HCT116 (cell line): ENCODE measurements at regions not wholly inside any gene's neighbourhood (a gene's known extent, or its start where the extent isn't known, plus 50 kb on each side); places are given as distances from the start of the nearest gene placed in this dataset.

Experiments used
- ATAC-seq: fragments of 200-7000 bp; cut with Tn5 transposase; 2 replicates; pipeline ENCODE4 v1.9.1; 2020; ENCODE audit warnings: mild to moderate bottlenecking, moderate library complexity
- BruUV-seq: library from RNA; stranded (reverse); fragments of 400-500 nt; replicated peaks from 2 replicates; lab custom pipeline; 2021; lab: Mats Ljungman, UMichigan
- CTCF ChIA-PET: fragments of 300-600 bp; sonication (Branson Sonifier 250); formaldehyde crosslinking; loops from one replicate; lab custom pipeline; 2021; ENCODE audit warnings: antibody characterized with exemption; lab: Charles Lee
- POLR2A ChIA-PET: fragments of 300-600, 350-600 bp; sonication (Branson Sonifier 250); formaldehyde crosslinking; loops from one replicate; lab custom pipeline; 2021; ENCODE audit warnings: antibody characterized with exemption; lab: Charles Lee
- RAD21 ChIA-PET, 2 experiments: fragments of 300-600 bp; sonication (Branson Sonifier 250); formaldehyde crosslinking; loops; one replicate each; lab custom pipeline; 2023; ENCODE audit warnings: low total read pairs in 2 of 2; ENCODE audit not compliant: uncharacterized antibody in 2 of 2, unreplicated experiment in 2 of 2, low non-redundant PET in 1 of 2; lab: Charles Lee
- DNase-seq: peaks from one replicate; pipeline ENCODE4 v3.0.0-alpha.2; 2010; ENCODE audit warnings: low read depth, low spot score
- H2AFZ ChIP-seq: fragments of 200-600 bp; shearing (Covaris generic), sonication (generic); 2 replicates; pipeline ENCODE4 v1.6.1; 2017; ENCODE audit warnings: low read depth, mixed run types, mixed read lengths, antibody characterized with exemption, low read length; ENCODE audit not compliant: poor library complexity, severe bottlenecking
- H3K27ac ChIP-seq: 2 replicates; pipeline ENCODE4 v1.5.1; 2012; ENCODE audit warnings: low read depth, low read length
- H3K27me3 ChIP-seq: fragments of 200-600 bp; sonication (generic); 2 replicates; pipeline ENCODE4 v1.6.1; 2016; ENCODE audit warnings: mixed run types, low read length, mixed read lengths; ENCODE audit not compliant: insufficient read depth
- H3K36me3 ChIP-seq, 2 experiments: fragments of 200-500 bp in 1 of 2; fragments of 200-600 bp in 1 of 2; sonication (Bioruptor generic) in 1 of 2; sonication (generic) in 1 of 2; 2 replicates each; pipeline versions ENCODE4 v1.5.1 to v1.6.1; 2014 to 2016; ENCODE audit warnings: low read length in 2 of 2, inconsistent platforms in 1 of 2, mixed read lengths in 1 of 2, mixed run types in 1 of 2; ENCODE audit not compliant: insufficient read depth in 2 of 2, control insufficient read depth in 1 of 2
- H3K4me1 ChIP-seq, 2 experiments: fragments of 200-600 bp in 1 of 2; sonication (generic) in 1 of 2; 2 replicates each; pipeline versions ENCODE4 v1.5.1 to v1.6.1; 2012 to 2017; ENCODE audit warnings: low read length in 2 of 2, inconsistent platforms in 1 of 2, mild to moderate bottlenecking in 1 of 2, mixed read lengths in 1 of 2, mixed run types in 1 of 2, moderate library complexity in 1 of 2; ENCODE audit not compliant: insufficient read depth in 2 of 2, control insufficient read depth in 1 of 2
- H3K4me2 ChIP-seq: fragments of 200-600 bp; sonication (generic); 2 replicates; pipeline ENCODE4 v1.6.1; 2017; ENCODE audit warnings: mixed run types, low read length, mixed read lengths
- H3K4me3 ChIP-seq, 2 experiments: fragments of 200-600 bp in 1 of 2; sonication (generic) in 1 of 2; replicated peaks in 1 of 2; 2 replicates each; pipeline ENCODE4 v1.5.1; 2011 to 2016; ENCODE audit warnings: low read length in 2 of 2, control low read depth in 1 of 2, low read depth in 1 of 2, mild to moderate bottlenecking in 1 of 2, mixed read lengths in 1 of 2, mixed run types in 1 of 2
- H3K79me2 ChIP-seq: fragments of 200-600 bp; sonication (generic); 2 replicates; pipeline ENCODE4 v1.6.1; 2017; ENCODE audit warnings: mild to moderate bottlenecking, mixed run types, low read length, moderate library complexity, mixed read lengths; ENCODE audit not compliant: insufficient read depth
- H3K9ac ChIP-seq: fragments of 200-600 bp; sonication (generic); 2 replicates; pipeline ENCODE4 v1.6.1; 2016; ENCODE audit warnings: low read length, mixed read lengths
- H3K9me2 ChIP-seq: fragments of 200-600 bp; sonication (generic), shearing (Covaris generic); 2 replicates; pipeline ENCODE4 v1.6.1; 2017; ENCODE audit warnings: mixed run types, mild to moderate bottlenecking, moderate library complexity; ENCODE audit not compliant: insufficient read depth
- H3K9me3 ChIP-seq, 2 experiments: fragments of 200-500 bp in 1 of 2; fragments of 200-600 bp in 1 of 2; sonication (Bioruptor generic) in 1 of 2; sonication (generic) in 1 of 2; 2 replicates each; pipeline ENCODE4 v1.6.1; 2014 to 2017; ENCODE audit warnings: low read length in 2 of 2, mixed read lengths in 2 of 2, inconsistent platforms in 1 of 2, low read depth in 1 of 2, mild to moderate bottlenecking in 1 of 2, mixed run types in 1 of 2, moderate library complexity in 1 of 2; ENCODE audit not compliant: control insufficient read depth in 1 of 2, insufficient read depth in 1 of 2
- H4K20me1 ChIP-seq: fragments of 200-600 bp; sonication (generic), shearing (Covaris generic); 2 replicates; pipeline ENCODE4 v1.6.1; 2017; ENCODE audit warnings: mixed run types, mild to moderate bottlenecking, moderate library complexity; ENCODE audit not compliant: insufficient read depth
- CBX3 ChIP-seq: IDR thresholded peaks from 2 replicates; pipeline ENCODE4 v1.6.1; 2012; ENCODE audit warnings: low read depth
- CEBPB ChIP-seq: IDR thresholded peaks from 2 replicates; pipeline ENCODE4 v1.6.1; 2012; ENCODE audit warnings: low read depth
- EGR1 ChIP-seq: IDR thresholded peaks from 2 replicates; pipeline ENCODE4 v1.6.1; 2012; ENCODE audit warnings: low read depth
- ELF1 ChIP-seq: IDR thresholded peaks from 2 replicates; pipeline ENCODE4 v1.6.1; 2012; ENCODE audit warnings: low read depth, borderline replicate concordance
- EZH2 ChIP-seq: fragments of 200-600 bp; sonication (generic); IDR thresholded peaks from 2 replicates; pipeline ENCODE4 v1.6.1; 2017; ENCODE audit warnings: antibody characterized with exemption, mixed run types
- POLR2A ChIP-seq: IDR thresholded peaks from 2 replicates; pipeline ENCODE4 v1.7.0; 2011; ENCODE audit warnings: borderline replicate concordance; ENCODE audit not compliant: insufficient read depth, insufficient read length; ENCODE audit errors: extremely low read depth
- POLR2AphosphoS5 ChIP-seq: IDR thresholded peaks from 2 replicates; pipeline ENCODE4 v1.6.1; 2011; ENCODE audit warnings: mild to moderate bottlenecking, low read depth, low read length, moderate library complexity
- RAD21 ChIP-seq: IDR thresholded peaks from 2 replicates; pipeline ENCODE4 v1.6.1; 2012; ENCODE audit warnings: low read depth, mild to moderate bottlenecking
- SIN3A ChIP-seq: IDR thresholded peaks from 2 replicates; pipeline ENCODE4 v1.6.1; 2012; ENCODE audit warnings: low read depth
- SRF ChIP-seq: IDR thresholded peaks from 2 replicates; pipeline ENCODE4 v1.6.1; 2012; ENCODE audit warnings: low read depth
- TCF7L2 ChIP-seq: IDR thresholded peaks from 2 replicates; pipeline ENCODE4 v1.7.0; 2011; ENCODE audit warnings: borderline replicate concordance, inconsistent platforms; ENCODE audit not compliant: insufficient read depth, insufficient read length; ENCODE audit errors: extremely low read depth
- YY1 ChIP-seq: IDR thresholded peaks from 2 replicates; pipeline ENCODE4 v1.6.1; 2011; ENCODE audit warnings: low read length, low read depth, moderate library complexity, mild to moderate bottlenecking; ENCODE audit not compliant: insufficient replicate concordance; ENCODE audit errors: extremely low read depth
- ZFX ChIP-seq: fragments of 450-650 bp; IDR thresholded peaks from 2 replicates; pipeline ENCODE4 v1.6.1; 2017
- ZNF274 ChIP-seq: fragments of 200-500 bp; sonication (Bioruptor generic); IDR thresholded peaks from 2 replicates; pipeline ENCODE4 v1.6.1; 2014; ENCODE audit warnings: mild to moderate bottlenecking, low read depth, low read length, inconsistent platforms
- intact Hi-C: fragments of 100-400 bp; cut with micrococcal nuclease; formaldehyde crosslinking; loops from 2 replicates; pipeline ENCODE4 v1.10.0; 2022
- TF ChIP-seq, protein P1 (sequence below): IDR thresholded peaks from 2 replicates; pipeline ENCODE4 v1.6.1; 2012; ENCODE audit warnings: low read depth
- TF ChIP-seq, protein P2 (sequence below): IDR thresholded peaks from 2 replicates; pipeline ENCODE4 v1.6.1; 2012
- TF ChIP-seq, protein P3 (sequence below), 3 experiments: fragments of 200-600 bp in 1 of 3; sonication (generic) in 1 of 3; IDR thresholded peaks in 2 of 3; conservative IDR thresholded peaks in 1 of 3; 2 replicates each; pipeline ENCODE4 v1.5.1; 2012 to 2017; ENCODE audit warnings: low read depth in 2 of 3, low read length in 2 of 3, antibody characterized with exemption in 1 of 3, borderline replicate concordance in 1 of 3, control low read depth in 1 of 3, mild to moderate bottlenecking in 1 of 3, mixed read lengths in 1 of 3, mixed run types in 1 of 3, moderate library complexity in 1 of 3; ENCODE audit not compliant: insufficient read depth in 1 of 3
- TF ChIP-seq, protein P4 (sequence below): IDR thresholded peaks from 2 replicates; pipeline ENCODE4 v1.6.1; 2011; ENCODE audit warnings: mild to moderate bottlenecking, low read length, moderate library complexity; ENCODE audit not compliant: insufficient replicate concordance; ENCODE audit errors: extremely low read depth
- TF ChIP-seq, protein P5 (sequence below): IDR thresholded peaks from 2 replicates; pipeline ENCODE4 v1.6.1; 2012

DNA sequence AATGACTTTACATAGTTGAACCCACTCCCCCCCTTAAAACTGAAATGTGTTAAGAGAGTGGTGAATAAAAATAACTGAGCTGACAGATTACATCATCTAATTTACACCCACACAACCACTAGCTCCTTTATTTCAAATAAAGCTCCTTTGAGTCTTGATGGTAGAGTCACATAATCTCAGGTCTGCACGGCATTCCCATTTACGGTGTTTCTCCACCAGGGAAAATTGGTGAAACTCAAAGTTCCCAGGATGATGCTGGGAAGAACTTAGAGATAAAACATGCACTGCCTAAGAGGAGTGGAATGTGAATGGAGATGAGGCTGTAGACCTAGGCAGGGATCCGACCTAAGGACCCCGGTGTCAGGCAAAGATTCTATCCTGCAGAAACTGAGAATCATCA, 727.8 kb upstream of the ADAMTS5 start:
- DNase-seq: no peak
- BruUV-seq: no TSS peak

More for the DNA sequence above, 727.8 kb upstream of the ADAMTS5 start:
- H3K27me3 ChIP-seq: no peaks in the 10 kb centered on the region
- H3K9me3 ChIP-seq: peaks cover 3 to 48% of the 10 kb centered on the region in 2 experiments; a peak in 2 of 4 replicates
- H3K27ac ChIP-seq: no peak overlapping the region
- H4K20me1 ChIP-seq: no peaks in the 10 kb centered on the region
- H3K79me2 ChIP-seq: no peaks in the 10 kb centered on the region
- no peak for ATAC-seq
- H2AFZ ChIP-seq: no peak overlapping the region
- no peak overlapping the region for H3K4me2 ChIP-seq
- ChIA-PET CTCF (no interaction called here), RAD21 (no interaction called here), POLR2A (no interaction called here)
- TF ChIP-seq ZNF274: no peak
- no peak for TF ChIP-seq ZFX
- TF ChIP-seq EZH2: no peak
- TF ChIP-seq, protein P1, sequence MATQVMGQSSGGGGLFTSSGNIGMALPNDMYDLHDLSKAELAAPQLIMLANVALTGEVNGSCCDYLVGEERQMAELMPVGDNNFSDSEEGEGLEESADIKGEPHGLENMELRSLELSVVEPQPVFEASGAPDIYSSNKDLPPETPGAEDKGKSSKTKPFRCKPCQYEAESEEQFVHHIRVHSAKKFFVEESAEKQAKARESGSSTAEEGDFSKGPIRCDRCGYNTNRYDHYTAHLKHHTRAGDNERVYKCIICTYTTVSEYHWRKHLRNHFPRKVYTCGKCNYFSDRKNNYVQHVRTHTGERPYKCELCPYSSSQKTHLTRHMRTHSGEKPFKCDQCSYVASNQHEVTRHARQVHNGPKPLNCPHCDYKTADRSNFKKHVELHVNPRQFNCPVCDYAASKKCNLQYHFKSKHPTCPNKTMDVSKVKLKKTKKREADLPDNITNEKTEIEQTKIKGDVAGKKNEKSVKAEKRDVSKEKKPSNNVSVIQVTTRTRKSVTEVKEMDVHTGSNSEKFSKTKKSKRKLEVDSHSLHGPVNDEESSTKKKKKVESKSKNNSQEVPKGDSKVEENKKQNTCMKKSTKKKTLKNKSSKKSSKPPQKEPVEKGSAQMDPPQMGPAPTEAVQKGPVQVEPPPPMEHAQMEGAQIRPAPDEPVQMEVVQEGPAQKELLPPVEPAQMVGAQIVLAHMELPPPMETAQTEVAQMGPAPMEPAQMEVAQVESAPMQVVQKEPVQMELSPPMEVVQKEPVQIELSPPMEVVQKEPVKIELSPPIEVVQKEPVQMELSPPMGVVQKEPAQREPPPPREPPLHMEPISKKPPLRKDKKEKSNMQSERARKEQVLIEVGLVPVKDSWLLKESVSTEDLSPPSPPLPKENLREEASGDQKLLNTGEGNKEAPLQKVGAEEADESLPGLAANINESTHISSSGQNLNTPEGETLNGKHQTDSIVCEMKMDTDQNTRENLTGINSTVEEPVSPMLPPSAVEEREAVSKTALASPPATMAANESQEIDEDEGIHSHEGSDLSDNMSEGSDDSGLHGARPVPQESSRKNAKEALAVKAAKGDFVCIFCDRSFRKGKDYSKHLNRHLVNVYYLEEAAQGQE: no peak
- no peak for TF ChIP-seq TCF7L2
- TF ChIP-seq, protein P2, sequence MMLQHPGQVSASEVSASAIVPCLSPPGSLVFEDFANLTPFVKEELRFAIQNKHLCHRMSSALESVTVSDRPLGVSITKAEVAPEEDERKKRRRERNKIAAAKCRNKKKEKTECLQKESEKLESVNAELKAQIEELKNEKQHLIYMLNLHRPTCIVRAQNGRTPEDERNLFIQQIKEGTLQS: no peak
- TF ChIP-seq, protein P3, sequence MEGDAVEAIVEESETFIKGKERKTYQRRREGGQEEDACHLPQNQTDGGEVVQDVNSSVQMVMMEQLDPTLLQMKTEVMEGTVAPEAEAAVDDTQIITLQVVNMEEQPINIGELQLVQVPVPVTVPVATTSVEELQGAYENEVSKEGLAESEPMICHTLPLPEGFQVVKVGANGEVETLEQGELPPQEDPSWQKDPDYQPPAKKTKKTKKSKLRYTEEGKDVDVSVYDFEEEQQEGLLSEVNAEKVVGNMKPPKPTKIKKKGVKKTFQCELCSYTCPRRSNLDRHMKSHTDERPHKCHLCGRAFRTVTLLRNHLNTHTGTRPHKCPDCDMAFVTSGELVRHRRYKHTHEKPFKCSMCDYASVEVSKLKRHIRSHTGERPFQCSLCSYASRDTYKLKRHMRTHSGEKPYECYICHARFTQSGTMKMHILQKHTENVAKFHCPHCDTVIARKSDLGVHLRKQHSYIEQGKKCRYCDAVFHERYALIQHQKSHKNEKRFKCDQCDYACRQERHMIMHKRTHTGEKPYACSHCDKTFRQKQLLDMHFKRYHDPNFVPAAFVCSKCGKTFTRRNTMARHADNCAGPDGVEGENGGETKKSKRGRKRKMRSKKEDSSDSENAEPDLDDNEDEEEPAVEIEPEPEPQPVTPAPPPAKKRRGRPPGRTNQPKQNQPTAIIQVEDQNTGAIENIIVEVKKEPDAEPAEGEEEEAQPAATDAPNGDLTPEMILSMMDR (IDR thresholded peaks at IDR 0.05 in 2 of 3, conservative IDR thresholded peaks at IDR 0.05 in 1 of 3; ENCODE audit: borderline replicate concordance in 1 of 3, insufficient read depth in 1 of 3, low read depth in 2 of 3, low read length in 2 of 3): no peak
- no peak for TF ChIP-seq CBX3
- TF ChIP-seq, protein P4, sequence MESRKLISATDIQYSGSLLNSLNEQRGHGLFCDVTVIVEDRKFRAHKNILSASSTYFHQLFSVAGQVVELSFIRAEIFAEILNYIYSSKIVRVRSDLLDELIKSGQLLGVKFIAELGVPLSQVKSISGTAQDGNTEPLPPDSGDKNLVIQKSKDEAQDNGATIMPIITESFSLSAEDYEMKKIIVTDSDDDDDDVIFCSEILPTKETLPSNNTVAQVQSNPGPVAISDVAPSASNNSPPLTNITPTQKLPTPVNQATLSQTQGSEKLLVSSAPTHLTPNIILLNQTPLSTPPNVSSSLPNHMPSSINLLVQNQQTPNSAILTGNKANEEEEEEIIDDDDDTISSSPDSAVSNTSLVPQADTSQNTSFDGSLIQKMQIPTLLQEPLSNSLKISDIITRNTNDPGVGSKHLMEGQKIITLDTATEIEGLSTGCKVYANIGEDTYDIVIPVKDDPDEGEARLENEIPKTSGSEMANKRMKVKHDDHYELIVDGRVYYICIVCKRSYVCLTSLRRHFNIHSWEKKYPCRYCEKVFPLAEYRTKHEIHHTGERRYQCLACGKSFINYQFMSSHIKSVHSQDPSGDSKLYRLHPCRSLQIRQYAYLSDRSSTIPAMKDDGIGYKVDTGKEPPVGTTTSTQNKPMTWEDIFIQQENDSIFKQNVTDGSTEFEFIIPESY: no peak
- no peak for TF ChIP-seq EGR1
- no peak for TF ChIP-seq POLR2AphosphoS5
- TF ChIP-seq SIN3A: no peak
- no peak for TF ChIP-seq CEBPB
- no peak for TF ChIP-seq POLR2A
- TF ChIP-seq, protein P5, sequence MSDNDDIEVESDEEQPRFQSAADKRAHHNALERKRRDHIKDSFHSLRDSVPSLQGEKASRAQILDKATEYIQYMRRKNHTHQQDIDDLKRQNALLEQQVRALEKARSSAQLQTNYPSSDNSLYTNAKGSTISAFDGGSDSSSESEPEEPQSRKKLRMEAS: no peak
- TF ChIP-seq SRF: no peak
- no peak for TF ChIP-seq ELF1
- no peak for TF ChIP-seq RAD21
- no peak for TF ChIP-seq YY1
- intact Hi-C loops: no loop called here
- H3K9ac ChIP-seq: no peak overlapping the region
- H3K4me1 ChIP-seq: no peaks in the 10 kb centered on the region
- H3K9me2 ChIP-seq: no peaks in the 10 kb centered on the region
- no peaks in the 10 kb centered on the region for H3K36me3 ChIP-seq
- no peak overlapping the region for H3K4me3 ChIP-seq
